Suprapubic skin (tissue), 4 donors: ENCODE measurements at regions not wholly inside any gene's neighbourhood (a gene's known extent, or its start where the extent isn't known, plus 50 kb on each side); places are given as distances from the start of the nearest gene placed in this dataset.

Experiments used
- DNase-seq, 2 donors: peaks; one replicate each; pipeline ENCODE4 v3.0.0-alpha.2; 2019; ENCODE audit warnings: low spot score in 2 of 2
- H3K27ac ChIP-seq: fragments of 200-600 bp; sonication (generic); one replicate; pipeline ENCODE4 v1.5.1; 2019
- H3K27me3 ChIP-seq: fragments of 200-600 bp; sonication (generic); one replicate; pipeline ENCODE4 v1.5.1; 2019
- H3K36me3 ChIP-seq: fragments of 200-600 bp; sonication (generic); one replicate; pipeline ENCODE4 v1.5.1; 2019
- H3K4me1 ChIP-seq: fragments of 200-600 bp; sonication (generic); one replicate; pipeline ENCODE4 v1.5.1; 2019
- H3K4me3 ChIP-seq: fragments of 200-600 bp; sonication (generic); one replicate; pipeline ENCODE4 v1.5.1; 2019; ENCODE audit warnings: mild to moderate bottlenecking
- H3K9me3 ChIP-seq: fragments of 200-600 bp; sonication (generic); one replicate; pipeline ENCODE4 v1.5.1; 2019
- CTCF ChIP-seq, 2 donors: fragments of 200-600 bp in 1 of 2; fragments of 450-650 bp in 1 of 2; sonication (generic) in 1 of 2; IDR thresholded peaks; one replicate each; pipeline ENCODE4 v1.5.1; 2016 to 2019; ENCODE audit warnings: antibody characterized with exemption in 2 of 2, mild to moderate bottlenecking in 1 of 2, moderate library complexity in 1 of 2
- EP300 ChIP-seq: sonication (generic); formaldehyde crosslinking; IDR thresholded peaks from one replicate; pipeline ENCODE4 v1.6.1; 2017; ENCODE audit warnings: antibody characterized with exemption
- POLR2A ChIP-seq, 2 donors: fragments of 450-650 bp; IDR thresholded peaks; one replicate each; pipeline ENCODE4 v1.6.1; 2017; ENCODE audit warnings: antibody characterized with exemption in 2 of 2, mild to moderate bottlenecking in 2 of 2, moderate library complexity in 2 of 2
- POLR2AphosphoS5 ChIP-seq, 3 donors: sonication (generic); formaldehyde crosslinking; IDR thresholded peaks; one replicate each; pipeline ENCODE4 v1.6.1; 2017; ENCODE audit warnings: antibody characterized with exemption in 3 of 3
- WGBS: methylation state at CpG from one replicate; pipeline ENCODE4 v1.1.5; 2018; 5-methylcytosine and 5-hydroxymethylcytosine counted together

- 60% methylated on average over 2 of the region's 2 CpGs for WGBS
- no peaks in the 10 kb centered on the region for H3K4me1 ChIP-seq
Observed at GRCh38 chr3:76438971-76439370, 600.9 kb upstream of the ROBO2 start.

GRCh38 chr3:76442374-76442915 lies 597.5 kb upstream of the ROBO2 start:
- peaks cover 3% of the 10 kb centered on the region for H3K9me3 ChIP-seq
- 67% methylated on average over 8 of the region's 8 CpGs for WGBS
- TF ChIP-seq POLR2AphosphoS5 (IDR thresholded peaks at IDR 0.05) (no peak), POLR2A (IDR thresholded peaks at IDR 0.05) (no peak), EP300 (no peak), CTCF (IDR thresholded peaks at IDR 0.05) (no peak)
- H3K27ac ChIP-seq = no peak overlapping the region
- H3K36me3 ChIP-seq = no peaks in the 10 kb centered on the region
- no peak overlapping the region for H3K4me3 ChIP-seq
- no peaks in the 10 kb centered on the region for H3K27me3 ChIP-seq
- H3K4me1 ChIP-seq = no peaks in the 10 kb centered on the region
- no peak for DNase-seq

More at GRCh38 chr3:76438971-76439370, 600.9 kb upstream of the ROBO2 start:
- Histone ChIP-seq H3K9me3 (no peaks in the 10 kb centered on the region), H3K4me3 (no peak overlapping the region), H3K36me3 (no peaks in the 10 kb centered on the region), H3K27ac (no peak overlapping the region), H3K27me3 (no peaks in the 10 kb centered on the region)
- no peak for TF ChIP-seq EP300
- no peak for TF ChIP-seq POLR2AphosphoS5 (IDR thresholded peaks at IDR 0.05)
- no peak for TF ChIP-seq POLR2A (IDR thresholded peaks at IDR 0.05)
- no peak for TF ChIP-seq CTCF (IDR thresholded peaks at IDR 0.05)
- no peak for DNase-seq

GRCh38 chr3:76456322-76456721 lies 583.6 kb upstream of the ROBO2 start:
- H3K4me3 ChIP-seq = no peak overlapping the region
- H3K9me3 ChIP-seq = no peaks in the 10 kb centered on the region
- TF ChIP-seq POLR2AphosphoS5 (IDR thresholded peaks at IDR 0.05) (no peak), POLR2A (IDR thresholded peaks at IDR 0.05) (no peak), EP300 (no peak), CTCF (IDR thresholded peaks at IDR 0.05) (no peak)
- H3K27ac ChIP-seq = no peak overlapping the region
- no peak for DNase-seq
- WGBS = 75% methylated on average over 3 of the region's 3 CpGs
- H3K27me3 ChIP-seq = no peaks in the 10 kb centered on the region
- no peaks in the 10 kb centered on the region for H3K36me3 ChIP-seq
- no peaks in the 10 kb centered on the region for H3K4me1 ChIP-seq

GRCh38 chr3:76463501-76463900 lies 576.4 kb upstream of the ROBO2 start:
- TF ChIP-seq EP300 = no peak
- no peak for TF ChIP-seq POLR2AphosphoS5 (IDR thresholded peaks at IDR 0.05)
- no peak for TF ChIP-seq CTCF (IDR thresholded peaks at IDR 0.05)
- no peak for TF ChIP-seq POLR2A (IDR thresholded peaks at IDR 0.05)
- Histone ChIP-seq H3K4me1 (no peaks in the 10 kb centered on the region), H3K27me3 (no peaks in the 10 kb centered on the region), H3K36me3 (no peaks in the 10 kb centered on the region), H3K27ac (no peak overlapping the region), H3K9me3 (no peaks in the 10 kb centered on the region), H3K4me3 (no peak overlapping the region)
- 88% methylated on average over 4 of the region's 4 CpGs for WGBS
- no peak for DNase-seq

- no peak for DNase-seq
- WGBS = 87% methylated on average over 2 of the region's 2 CpGs
- H3K4me3 ChIP-seq = no peak overlapping the region
- no peaks in the 10 kb centered on the region for H3K36me3 ChIP-seq
- no peaks in the 10 kb centered on the region for H3K4me1 ChIP-seq
- H3K27ac ChIP-seq = no peak overlapping the region
- TF ChIP-seq POLR2A (IDR thresholded peaks at IDR 0.05) (no peak), POLR2AphosphoS5 (IDR thresholded peaks at IDR 0.05) (no peak), CTCF (IDR thresholded peaks at IDR 0.05) (no peak), EP300 (no peak)
- no peaks in the 10 kb centered on the region for H3K27me3 ChIP-seq
- no peaks in the 10 kb centered on the region for H3K9me3 ChIP-seq
Observed at GRCh38 chr3:76470285-76470684, 569.6 kb upstream of the ROBO2 start.
